ENCODE measurements at regions not wholly inside any gene's neighbourhood (a gene's known extent, or its start where the extent isn't known, plus 50 kb on each side); places are given as distances from the start of the nearest gene placed in this dataset.

GRCh38 chr4:181823183-181823582 lies 420.0 kb upstream of the TENM3 start:
- Mint-ChIP-seq H3K9me3 (ENCODE audit: unreplicated experiment) (peaks cover 2% of the 10 kb centered on the region), H3K4me1 (ENCODE audit: low read depth, unreplicated experiment) (peaks cover 36% of the 10 kb centered on the region), H3K27me3 (ENCODE audit: low read depth, unreplicated experiment) (peaks cover 2% of the 10 kb centered on the region), H3K27ac (ENCODE audit: unreplicated experiment) (no peak overlapping the region), H3K36me3 (ENCODE audit: low read depth, unreplicated experiment) (no peaks in the 10 kb centered on the region), H3K4me3 (ENCODE audit: unreplicated experiment) (no peak overlapping the region)
- no peaks in the 10 kb centered on the region for H3K27me3 ChIP-seq (ENCODE audit: insufficient read depth, low read length)
- DNase-seq (ENCODE audit: low read depth) (no peak), FAIRE-seq (no peak)
- no peaks in the 10 kb centered on the region for H3K36me3 ChIP-seq (ENCODE audit: insufficient read depth, low read length)
- H3K4me2 ChIP-seq (ENCODE audit: low read length) = no peak overlapping the region
- H3K9me3 ChIP-seq (ENCODE audit: insufficient read depth, low read depth, low read length) = no peaks in the 10 kb centered on the region
- H4K20me1 ChIP-seq (ENCODE audit: insufficient read depth, low read length) = no peaks in the 10 kb centered on the region
- no peak overlapping the region for H3K4me3 ChIP-seq (ENCODE audit: insufficient read depth, low read depth, low read length)
- peaks cover 22% of the 10 kb centered on the region for H3K4me1 ChIP-seq (ENCODE audit: insufficient read depth, low read length)
- H2AFZ ChIP-seq (ENCODE audit: low read depth, low read length) = no peak overlapping the region
- H3K9ac ChIP-seq (ENCODE audit: low read length) = no peak overlapping the region
- no peaks in the 10 kb centered on the region for H3K79me2 ChIP-seq (ENCODE audit: insufficient read depth, low read length)
- no peak overlapping the region for H3K27ac ChIP-seq (ENCODE audit: low read depth, low read length)
- TF ChIP-seq, protein P1, sequence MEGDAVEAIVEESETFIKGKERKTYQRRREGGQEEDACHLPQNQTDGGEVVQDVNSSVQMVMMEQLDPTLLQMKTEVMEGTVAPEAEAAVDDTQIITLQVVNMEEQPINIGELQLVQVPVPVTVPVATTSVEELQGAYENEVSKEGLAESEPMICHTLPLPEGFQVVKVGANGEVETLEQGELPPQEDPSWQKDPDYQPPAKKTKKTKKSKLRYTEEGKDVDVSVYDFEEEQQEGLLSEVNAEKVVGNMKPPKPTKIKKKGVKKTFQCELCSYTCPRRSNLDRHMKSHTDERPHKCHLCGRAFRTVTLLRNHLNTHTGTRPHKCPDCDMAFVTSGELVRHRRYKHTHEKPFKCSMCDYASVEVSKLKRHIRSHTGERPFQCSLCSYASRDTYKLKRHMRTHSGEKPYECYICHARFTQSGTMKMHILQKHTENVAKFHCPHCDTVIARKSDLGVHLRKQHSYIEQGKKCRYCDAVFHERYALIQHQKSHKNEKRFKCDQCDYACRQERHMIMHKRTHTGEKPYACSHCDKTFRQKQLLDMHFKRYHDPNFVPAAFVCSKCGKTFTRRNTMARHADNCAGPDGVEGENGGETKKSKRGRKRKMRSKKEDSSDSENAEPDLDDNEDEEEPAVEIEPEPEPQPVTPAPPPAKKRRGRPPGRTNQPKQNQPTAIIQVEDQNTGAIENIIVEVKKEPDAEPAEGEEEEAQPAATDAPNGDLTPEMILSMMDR (IDR thresholded peaks at IDR 0.05; ENCODE audit: insufficient read depth, low read depth, low read length) = no peak
- TF ChIP-seq EZH2 (IDR thresholded peaks at IDR 0.05; ENCODE audit: insufficient read depth, low read length) = no peak

DNA sequence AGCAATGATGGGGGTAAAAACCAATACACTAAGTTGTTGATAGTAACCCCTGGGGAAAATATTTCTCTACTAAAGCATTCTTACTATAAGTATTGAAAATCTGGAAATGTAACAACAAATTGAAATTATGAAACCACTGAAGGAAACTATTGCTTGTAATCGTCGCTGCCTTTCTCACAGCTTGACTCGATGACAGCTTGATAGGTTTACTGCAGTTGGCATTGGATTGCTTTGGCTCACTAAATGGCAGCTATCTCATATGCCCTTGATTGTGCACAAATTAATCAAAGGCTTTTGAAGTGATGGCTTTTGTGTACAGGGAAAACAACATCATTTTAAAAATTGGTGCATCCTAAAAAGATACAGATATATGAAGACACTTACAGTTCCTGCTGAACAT lies 419.6 kb upstream of the TENM3 start:
- FAIRE-seq = no peak
- peaks cover 36% of the 10 kb centered on the region for H3K4me1 Mint-ChIP-seq (ENCODE audit: low read depth, unreplicated experiment)
- H3K4me1 ChIP-seq (ENCODE audit: insufficient read depth, low read length) = peaks cover 22% of the 10 kb centered on the region
- no peak overlapping the region for H2AFZ ChIP-seq (ENCODE audit: low read depth, low read length)
- H3K9me3 Mint-ChIP-seq (ENCODE audit: unreplicated experiment) = peaks cover 2% of the 10 kb centered on the region
- no peak overlapping the region for H3K27ac Mint-ChIP-seq (ENCODE audit: unreplicated experiment)
- H3K27me3 Mint-ChIP-seq (ENCODE audit: low read depth, unreplicated experiment) = peaks cover 2% of the 10 kb centered on the region
- H3K9me3 ChIP-seq (ENCODE audit: insufficient read depth, low read depth, low read length) = no peaks in the 10 kb centered on the region
- TF ChIP-seq, protein P1 (IDR thresholded peaks at IDR 0.05; ENCODE audit: insufficient read depth, low read depth, low read length) = no peak
- no peak for TF ChIP-seq EZH2 (IDR thresholded peaks at IDR 0.05; ENCODE audit: insufficient read depth, low read length)
- H3K36me3 Mint-ChIP-seq (ENCODE audit: low read depth, unreplicated experiment) = no peaks in the 10 kb centered on the region
- H3K4me2 ChIP-seq (ENCODE audit: low read length) = no peak overlapping the region
- no peaks in the 10 kb centered on the region for H4K20me1 ChIP-seq (ENCODE audit: insufficient read depth, low read length)
- H3K9ac ChIP-seq (ENCODE audit: low read length) = no peak overlapping the region
- no peak for DNase-seq (ENCODE audit: low read depth)
- no peak overlapping the region for H3K4me3 ChIP-seq (ENCODE audit: insufficient read depth, low read depth, low read length)
- H3K27me3 ChIP-seq (ENCODE audit: insufficient read depth, low read length) = no peaks in the 10 kb centered on the region
- H3K27ac ChIP-seq (ENCODE audit: low read depth, low read length) = no peak overlapping the region
- H3K36me3 ChIP-seq (ENCODE audit: insufficient read depth, low read length) = no peaks in the 10 kb centered on the region
- H3K4me3 Mint-ChIP-seq (ENCODE audit: unreplicated experiment) = no peak overlapping the region
- no peaks in the 10 kb centered on the region for H3K79me2 ChIP-seq (ENCODE audit: insufficient read depth, low read length)

DNA sequence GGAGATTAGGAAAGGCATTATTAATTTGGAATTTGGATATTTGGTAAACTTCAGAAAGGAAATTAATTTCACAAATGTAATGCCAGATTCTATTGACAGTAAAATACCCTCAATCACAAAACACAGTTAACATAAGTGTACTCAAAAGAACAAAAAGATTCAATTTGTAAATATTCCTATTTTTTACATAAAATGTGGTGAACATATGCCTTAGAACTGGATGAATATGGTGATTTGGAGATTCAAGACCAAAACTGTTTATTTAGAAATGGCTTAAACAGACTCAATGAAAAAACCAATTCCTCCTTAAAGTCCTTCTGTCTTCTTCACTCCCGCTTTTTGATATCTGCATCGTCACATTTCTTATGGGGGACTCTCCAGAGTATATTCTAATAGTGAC lies 417.6 kb upstream of the TENM3 start:
- H2AFZ ChIP-seq (ENCODE audit: low read depth, low read length) = no peak overlapping the region
- no peak overlapping the region for H3K4me3 Mint-ChIP-seq (ENCODE audit: unreplicated experiment)
- no peak overlapping the region for H3K27ac ChIP-seq (ENCODE audit: low read depth, low read length)
- DNase-seq (ENCODE audit: low read depth) = no peak
- peaks cover 2% of the 10 kb centered on the region for H3K27me3 Mint-ChIP-seq (ENCODE audit: low read depth, unreplicated experiment)
- peaks cover 20% of the 10 kb centered on the region for H3K4me1 ChIP-seq (ENCODE audit: insufficient read depth, low read length)
- H3K79me2 ChIP-seq (ENCODE audit: insufficient read depth, low read length) = no peaks in the 10 kb centered on the region
- H3K9me3 Mint-ChIP-seq (ENCODE audit: unreplicated experiment) = no peaks in the 10 kb centered on the region
- no peaks in the 10 kb centered on the region for H3K27me3 ChIP-seq (ENCODE audit: insufficient read depth, low read length)
- FAIRE-seq = no peak
- no peaks in the 10 kb centered on the region for H3K9me3 ChIP-seq (ENCODE audit: insufficient read depth, low read depth, low read length)
- no peak for TF ChIP-seq EZH2 (IDR thresholded peaks at IDR 0.05; ENCODE audit: insufficient read depth, low read length)
- TF ChIP-seq, protein P1 (IDR thresholded peaks at IDR 0.05; ENCODE audit: insufficient read depth, low read depth, low read length) = no peak
- no peak overlapping the region for H3K4me2 ChIP-seq (ENCODE audit: low read length)
- no peaks in the 10 kb centered on the region for H4K20me1 ChIP-seq (ENCODE audit: insufficient read depth, low read length)
- H3K36me3 ChIP-seq (ENCODE audit: insufficient read depth, low read length) = no peaks in the 10 kb centered on the region
- H3K4me1 Mint-ChIP-seq (ENCODE audit: low read depth, unreplicated experiment) = peaks cover 31% of the 10 kb centered on the region
- H3K27ac Mint-ChIP-seq (ENCODE audit: unreplicated experiment) = no peak overlapping the region
- H3K4me3 ChIP-seq (ENCODE audit: insufficient read depth, low read depth, low read length) = no peak overlapping the region
- H3K9ac ChIP-seq (ENCODE audit: low read length) = no peak overlapping the region
- H3K36me3 Mint-ChIP-seq (ENCODE audit: low read depth, unreplicated experiment) = no peaks in the 10 kb centered on the region
